Lower leg skin (tissue), 4 donors: ENCODE measurements at regions not wholly inside any gene's neighbourhood (a gene's known extent, or its start where the extent isn't known, plus 50 kb on each side); places are given as distances from the start of the nearest gene placed in this dataset.

ENCODE experiments used
- DNase-seq, 2 donors: peaks; one replicate each; pipeline ENCODE4 v3.0.0-alpha.2; 2019; ENCODE audit warnings: low spot score in 2 of 2
- H3K4me3 ChIP-seq: fragments of 200-600 bp; sonication (generic); 2 replicates; pipeline ENCODE4 v1.5.1; 2017; ENCODE audit warnings: mild to moderate bottlenecking, low read depth; ENCODE audit not compliant: poor library complexity, severe bottlenecking
- CTCF ChIP-seq, 3 donors: fragments of 450-650 bp; IDR thresholded peaks; one replicate each; pipeline ENCODE4 v1.5.1; 2016; ENCODE audit warnings: antibody characterized with exemption in 3 of 3, mild to moderate bottlenecking in 3 of 3, moderate library complexity in 2 of 3
- POLR2A ChIP-seq, 2 donors: fragments of 450-650 bp; IDR thresholded peaks; one replicate each; pipeline ENCODE4 v1.6.1; 2016 to 2017; ENCODE audit warnings: antibody characterized with exemption in 2 of 2, mild to moderate bottlenecking in 1 of 2, moderate library complexity in 1 of 2
- WGBS, 2 donors: methylation state at CpG; one replicate each; pipeline ENCODE4 v1.1.5; 2018; 5-methylcytosine and 5-hydroxymethylcytosine counted together
- intact Hi-C: fragments of 100-400 bp; cut with DNase I; formaldehyde crosslinking; loops from one replicate; pipeline ENCODE4 v1.15.0; 2023; ENCODE audit warnings: low total_unique reads

GRCh38 chr2:67242456-67242855, 154.7 kb upstream of the ETAA1 start:
- TF ChIP-seq POLR2A (IDR thresholded peaks at IDR 0.05) (no peak), CTCF (IDR thresholded peaks at IDR 0.05) (no peak)
- no peak overlapping the region for H3K4me3 ChIP-seq
- 82 to 88% methylated on average over 3 of the region's 3 CpGs for WGBS, 2 donors
- intact Hi-C loops = no loop called here
- no peak for DNase-seq

- intact Hi-C loops = no loop called here
- no peak for DNase-seq
- no peak overlapping the region for H3K4me3 ChIP-seq
- 91 to 95% methylated on average over 2 of the region's 2 CpGs for WGBS, 2 donors
- no peak for TF ChIP-seq POLR2A (IDR thresholded peaks at IDR 0.05)
- no peak for TF ChIP-seq CTCF (IDR thresholded peaks at IDR 0.05)
Measured at GRCh38 chr2:67243919-67244318, 153.2 kb upstream of the ETAA1 start.

- WGBS, 2 donors = 78 to 83% methylated on average over 1 of the region's 1 CpG
- no peak overlapping the region for H3K4me3 ChIP-seq
- DNase-seq = no peak
- intact Hi-C loops = no loop called here
- TF ChIP-seq CTCF (IDR thresholded peaks at IDR 0.05) (no peak), POLR2A (IDR thresholded peaks at IDR 0.05) (no peak)
Measured at GRCh38 chr2:67246791-67247190, 150.3 kb upstream of the ETAA1 start.

- no peak for DNase-seq
- intact Hi-C loops = no loop called here
- no peak overlapping the region for H3K4me3 ChIP-seq
- 74 to 83% methylated on average over 3 of the region's 3 CpGs for WGBS, 2 donors
- TF ChIP-seq POLR2A (IDR thresholded peaks at IDR 0.05) (no peak), CTCF (IDR thresholded peaks at IDR 0.05) (no peak)
Measured at GRCh38 chr2:67251741-67252140, 145.4 kb upstream of the ETAA1 start.

GRCh38 chr2:67255933-67256615, 141.1 kb upstream of the ETAA1 start:
- DNase-seq = no peak
- WGBS, 2 donors = 73 to 86% methylated on average over 2 of the region's 2 CpGs
- no peak overlapping the region for H3K4me3 ChIP-seq
- intact Hi-C loops = no loop called here
- TF ChIP-seq POLR2A (IDR thresholded peaks at IDR 0.05) (no peak), CTCF (IDR thresholded peaks at IDR 0.05) (no peak)

GRCh38 chr2:67256892-67257291, 140.2 kb upstream of the ETAA1 start:
- TF ChIP-seq POLR2A (IDR thresholded peaks at IDR 0.05) (no peak), CTCF (IDR thresholded peaks at IDR 0.05) (no peak)
- intact Hi-C loops = no loop called here
- H3K4me3 ChIP-seq = no peak overlapping the region
- DNase-seq = no peak
- WGBS, 2 donors = 72 to 77% methylated on average over 3 of the region's 3 CpGs
